A673 (cell line): ENCODE measurements at regions not wholly inside any gene's neighbourhood (a gene's known extent, or its start where the extent isn't known, plus 50 kb on each side); places are given as distances from the start of the nearest gene placed in this dataset.
"Not testable (repeated sequence)": the region's sequence is repeated elsewhere in the genome, so short reads cannot be mapped to it uniquely, and the experiment has no call there.

ENCODE experiments used
- BruUV-seq: library from RNA; stranded (reverse); fragments of 400-500 nt; replicated peaks from 2 replicates; lab custom pipeline; 2021; lab: Mats Ljungman, UMichigan
- CTCF ChIA-PET: fragments of 300-600 bp; sonication (Branson Sonifier 250); formaldehyde crosslinking; loops from one replicate; lab custom pipeline; 2022; ENCODE audit warnings: antibody characterized with exemption; lab: Charles Lee
- POLR2A ChIA-PET: fragments of 300-600 bp; sonication (Branson Sonifier 250); formaldehyde crosslinking; loops from one replicate; lab custom pipeline; 2022; ENCODE audit warnings: antibody characterized with exemption; ENCODE audit not compliant: low non-redundant PET; lab: Charles Lee
- DNase-seq: peaks from one replicate; pipeline ENCODE4 v3.0.0-alpha.2; 2015; ENCODE audit warnings: low spot score
- H3K27ac ChIP-seq: fragments of 200-600 bp; sonication (generic); 2 replicates; pipeline ENCODE4 v1.5.1; 2016; ENCODE audit warnings: mixed run types, low read depth, mild to moderate bottlenecking, mixed read lengths, antibody characterized with exemption, low read length; ENCODE audit not compliant: poor library complexity, severe bottlenecking
- H3K27me3 ChIP-seq: fragments of 200-600 bp; sonication (generic); replicated peaks from 2 replicates; pipeline ENCODE4 v1.6.1; 2017; ENCODE audit warnings: mixed run types, low read depth, mild to moderate bottlenecking, mixed read lengths, antibody characterized with exemption, low read length; ENCODE audit not compliant: insufficient read depth, poor library complexity
- H3K36me3 ChIP-seq: fragments of 200-600 bp; sonication (generic); 2 replicates; pipeline ENCODE4 v1.6.1; 2016; ENCODE audit warnings: mixed run types, mild to moderate bottlenecking, mixed read lengths, antibody characterized with exemption, low read length; ENCODE audit not compliant: insufficient read depth, poor library complexity, severe bottlenecking
- H3K4me1 ChIP-seq: fragments of 200-600 bp; sonication (generic); 2 replicates; pipeline ENCODE4 v1.6.1; 2017; ENCODE audit warnings: mixed run types, mild to moderate bottlenecking, mixed read lengths, antibody characterized with exemption, low read length; ENCODE audit not compliant: insufficient read depth, poor library complexity, severe bottlenecking
- H3K4me3 ChIP-seq: fragments of 200-600 bp; sonication (generic); 2 replicates; pipeline ENCODE4 v1.5.1; 2016; ENCODE audit warnings: low read depth, mixed run types, mild to moderate bottlenecking, mixed read lengths, low read length; ENCODE audit not compliant: poor library complexity, severe bottlenecking
- H3K9me3 ChIP-seq: fragments of 200-600 bp; sonication (generic); 2 replicates; pipeline ENCODE4 v1.6.1; 2016; ENCODE audit warnings: mixed run types, low read depth, mild to moderate bottlenecking, mixed read lengths, antibody characterized with exemption, low read length; ENCODE audit not compliant: poor library complexity, severe bottlenecking
- intact Hi-C: fragments of 100-400 bp; cut with micrococcal nuclease; formaldehyde crosslinking; loops from one replicate; pipeline ENCODE4 v1.10.0; 2022; ENCODE audit not compliant: unreplicated experiment

DNA sequence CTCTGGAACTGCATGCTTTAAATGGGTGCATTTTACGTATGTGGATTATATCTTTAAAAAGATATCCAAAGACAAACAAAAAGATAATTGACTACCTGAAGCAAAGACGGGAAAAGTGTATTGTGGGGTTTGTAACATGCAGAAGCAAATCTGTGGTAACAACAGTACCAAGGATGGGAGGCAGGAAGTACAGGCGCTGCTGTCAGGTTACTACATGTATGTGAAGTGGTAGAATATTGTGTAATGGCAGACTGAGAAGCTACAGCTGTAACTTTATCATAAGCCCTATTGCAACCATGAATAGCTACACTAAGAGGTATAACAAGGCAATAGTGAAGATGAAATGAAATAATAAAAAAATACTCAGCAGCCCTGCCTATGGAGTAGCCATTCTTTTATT is 192.7 kb downstream of the NPIPB11 start:
- intact Hi-C loops, POLR2A ChIA-PET, H3K4me3 ChIP-seq, DNase-seq, CTCF ChIA-PET, H3K27me3 ChIP-seq, H3K4me1 ChIP-seq, H3K27ac ChIP-seq, H3K9me3 ChIP-seq, BruUV-seq, H3K36me3 ChIP-seq: not testable (repeated sequence)

DNA sequence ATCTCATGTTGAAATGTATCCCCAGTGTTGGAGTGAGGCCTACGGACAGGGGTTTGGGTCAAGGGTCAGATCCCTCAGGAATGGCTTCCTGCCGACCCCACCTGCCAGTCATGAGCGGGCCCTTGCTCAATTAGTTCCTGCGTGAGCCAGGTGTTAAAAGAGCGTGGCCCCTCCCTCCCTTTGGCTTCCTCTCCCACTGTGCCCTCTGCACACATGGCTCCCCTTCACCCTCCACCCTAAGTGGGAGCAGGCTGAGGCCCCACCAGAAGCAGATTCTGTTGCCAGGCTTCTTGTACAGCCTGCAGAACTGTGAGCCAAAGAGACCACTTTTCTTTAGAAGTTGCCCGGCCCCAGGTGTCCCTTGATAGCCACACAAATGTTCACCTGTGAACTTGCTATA is 193.3 kb downstream of the NPIPB11 start:
- H3K9me3 ChIP-seq, H3K27ac ChIP-seq, DNase-seq, H3K27me3 ChIP-seq, intact Hi-C loops, CTCF ChIA-PET, H3K4me3 ChIP-seq, H3K36me3 ChIP-seq, POLR2A ChIA-PET, BruUV-seq, H3K4me1 ChIP-seq: not testable (repeated sequence)

DNA sequence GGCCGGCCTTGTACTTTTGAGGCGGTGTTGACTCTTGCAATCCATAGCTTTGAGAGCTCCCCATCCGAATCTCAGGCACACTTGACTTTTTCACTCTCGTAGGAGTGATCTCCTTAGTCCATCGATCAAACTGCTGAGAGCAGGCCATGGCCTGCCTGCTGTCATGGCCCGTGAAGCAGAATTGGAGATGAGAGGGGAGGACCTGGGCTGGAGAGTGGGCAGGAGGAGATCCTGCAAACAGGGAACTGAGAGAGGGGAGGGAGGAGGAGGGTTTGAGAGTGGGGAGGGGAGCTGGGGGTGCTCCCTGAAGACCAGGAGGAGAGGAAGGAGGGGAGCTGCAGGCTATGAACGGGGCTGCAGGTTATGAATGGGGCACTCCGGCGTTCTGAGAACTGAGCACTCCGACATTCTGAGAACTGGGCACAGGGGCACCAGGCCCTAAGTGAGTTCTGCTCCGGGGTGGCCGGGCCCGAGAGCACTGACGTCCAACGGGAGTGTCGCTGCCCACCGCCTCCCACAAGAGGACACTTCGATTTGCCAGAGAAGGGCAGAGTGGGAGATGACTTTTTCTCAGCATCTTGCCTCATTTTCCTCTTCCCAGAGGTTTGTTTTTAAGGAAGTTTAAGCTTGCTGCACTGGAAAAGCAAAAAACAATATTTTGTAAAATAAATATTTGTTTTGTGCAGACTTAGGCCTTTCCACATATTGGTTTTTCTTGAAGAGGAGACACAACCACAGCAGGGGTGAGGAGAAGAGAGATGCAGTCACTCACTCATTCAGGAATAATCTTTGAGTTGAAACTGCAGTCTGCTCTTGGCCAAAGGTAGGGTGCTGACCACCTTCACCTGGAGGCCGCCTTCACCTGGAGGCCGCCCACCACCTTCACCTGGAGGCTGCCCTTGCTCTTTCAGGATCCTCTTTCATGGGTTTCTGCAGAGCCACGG is 194.2 kb downstream of the NPIPB11 start:
- H3K36me3 ChIP-seq, DNase-seq, H3K27ac ChIP-seq, H3K4me3 ChIP-seq, BruUV-seq, intact Hi-C loops, POLR2A ChIA-PET, H3K9me3 ChIP-seq, H3K4me1 ChIP-seq, H3K27me3 ChIP-seq, CTCF ChIA-PET: not testable (repeated sequence)

DNA sequence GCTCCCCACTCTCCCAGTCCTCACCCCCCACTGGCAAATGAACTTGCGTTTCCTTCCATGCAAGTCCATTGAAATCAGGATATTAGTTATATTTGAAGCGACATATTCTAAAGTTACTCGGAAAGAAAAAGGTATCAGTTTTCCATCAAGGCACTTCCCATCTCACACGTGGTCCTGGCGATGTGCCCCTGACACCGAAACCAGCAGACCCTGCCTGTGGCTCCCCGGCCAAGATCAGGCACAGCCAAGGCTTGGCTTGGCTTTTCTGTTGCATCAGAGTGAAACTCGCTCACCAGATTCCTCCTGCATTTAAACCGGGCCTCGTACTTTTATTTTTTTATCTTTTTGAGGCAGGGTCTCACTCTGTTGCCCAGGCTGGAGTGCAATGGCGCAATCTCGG is 195.1 kb downstream of the NPIPB11 start:
- intact Hi-C loops, POLR2A ChIA-PET, CTCF ChIA-PET: not testable (repeated sequence)

DNA sequence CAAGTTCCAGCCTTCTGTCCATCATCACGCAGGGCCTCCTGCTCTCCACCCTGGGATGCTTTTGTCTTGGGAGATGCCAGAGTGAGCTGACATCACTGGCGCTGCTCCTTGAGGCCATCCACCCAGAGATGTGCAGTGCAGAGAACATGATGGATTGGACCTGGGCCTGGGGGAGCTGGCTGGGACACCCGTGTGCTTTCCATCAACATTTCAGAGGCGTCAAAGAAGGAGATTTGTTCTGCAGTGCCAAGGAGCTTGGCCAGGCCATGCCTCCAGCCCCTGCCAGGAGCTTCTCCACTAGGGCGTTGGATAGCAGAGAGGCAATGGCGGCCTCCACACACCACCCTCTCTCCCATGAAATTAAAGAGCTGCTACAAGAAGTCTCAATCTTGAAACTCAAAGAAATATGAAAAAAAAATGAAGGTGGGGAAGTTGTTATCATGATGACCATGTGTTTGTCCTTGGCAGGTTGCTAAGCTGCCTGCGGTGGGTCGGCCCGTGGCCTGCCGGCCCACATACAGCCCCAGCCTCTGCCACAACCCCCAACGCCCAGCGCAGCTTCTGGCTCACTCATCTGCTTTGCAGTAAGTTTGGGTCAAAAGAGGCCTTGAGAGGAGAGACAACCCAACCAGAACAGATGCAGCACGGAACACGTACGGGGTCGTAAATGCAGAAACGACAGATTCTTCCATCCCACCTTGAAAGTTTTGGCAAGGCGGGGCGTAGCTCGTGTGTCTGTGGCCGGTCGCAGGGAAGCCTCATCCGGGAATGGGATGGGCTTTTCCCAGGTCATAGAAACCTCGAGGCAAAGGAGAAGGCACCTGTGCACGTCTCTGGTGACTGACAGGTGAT is 196.0 kb downstream of the NPIPB11 start:
- POLR2A ChIA-PET, DNase-seq, H3K27me3 ChIP-seq, H3K36me3 ChIP-seq, H3K4me1 ChIP-seq, intact Hi-C loops, CTCF ChIA-PET, H3K9me3 ChIP-seq, H3K4me3 ChIP-seq, BruUV-seq, H3K27ac ChIP-seq: not testable (repeated sequence)

More for the DNA sequence above, 195.1 kb downstream of the NPIPB11 start:
- H3K4me1 ChIP-seq, H3K9me3 ChIP-seq, H3K27ac ChIP-seq, H3K27me3 ChIP-seq, H3K36me3 ChIP-seq, BruUV-seq, H3K4me3 ChIP-seq, DNase-seq: not testable (repeated sequence)

DNA sequence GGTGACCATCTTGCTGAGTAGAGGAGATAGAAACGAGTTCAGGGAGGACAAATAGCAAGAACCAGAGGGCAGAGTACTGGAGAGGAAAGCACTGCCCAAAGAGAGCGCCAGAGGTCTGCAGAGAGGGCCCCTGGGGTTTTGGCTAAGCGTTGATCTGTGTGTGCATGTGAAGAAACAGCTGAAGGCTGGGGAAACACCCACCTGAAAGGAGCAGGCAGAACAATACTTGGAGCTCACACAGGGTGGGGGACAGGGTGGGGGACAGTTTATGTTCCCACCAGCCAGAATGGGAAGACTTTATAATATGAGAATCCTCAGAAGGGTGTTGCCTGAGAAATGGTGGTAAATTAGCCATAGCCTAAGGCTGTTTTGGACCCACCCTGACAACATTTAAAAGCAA is 200.4 kb downstream of the NPIPB11 start:
- peaks cover 12% of the 10 kb centered on the region for H3K4me1 ChIP-seq
- H3K36me3 ChIP-seq, H3K27me3 ChIP-seq, H3K9me3 ChIP-seq, BruUV-seq, H3K27ac ChIP-seq, H3K4me3 ChIP-seq, intact Hi-C loops, POLR2A ChIA-PET, DNase-seq, CTCF ChIA-PET: not testable (repeated sequence)

DNA sequence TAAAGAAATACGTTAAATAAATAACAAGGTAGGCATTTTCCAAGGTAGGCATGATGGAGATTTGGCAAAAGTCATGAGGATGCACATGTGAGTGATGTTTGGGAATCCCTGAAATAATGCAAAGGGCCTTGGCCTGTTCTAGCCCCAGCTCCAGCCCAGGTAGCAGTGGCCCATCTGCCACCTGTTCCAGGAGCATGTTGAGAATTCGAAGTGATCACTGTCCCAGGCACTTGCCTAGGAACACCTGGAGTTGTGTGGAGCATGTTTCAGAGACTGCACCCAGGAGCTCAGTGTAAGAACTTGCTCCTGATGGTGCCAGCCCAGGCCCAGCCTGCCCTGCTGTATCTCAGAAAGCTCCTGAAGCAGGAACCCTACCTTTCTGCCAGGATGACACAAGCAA is 201.4 kb downstream of the NPIPB11 start:
- peaks cover 13% of the 10 kb centered on the region for H3K4me1 ChIP-seq
- POLR2A ChIA-PET, CTCF ChIA-PET, BruUV-seq, H3K9me3 ChIP-seq, H3K27me3 ChIP-seq, H3K36me3 ChIP-seq, H3K4me3 ChIP-seq, DNase-seq, intact Hi-C loops, H3K27ac ChIP-seq: not testable (repeated sequence)
